Stimulated activated CD8-positive, alpha-beta memory T cell treated with anti-CD3 and anti-CD28 coated beads, Interleukin-7, amount 100 ng/mL, for 1 hour (primary cell): ENCODE measurements at regions not wholly inside any gene's neighbourhood (a gene's known extent, or its start where the extent isn't known, plus 50 kb on each side); places are given as distances from the start of the nearest gene placed in this dataset.
"Not testable (repeated sequence)": the region's sequence is repeated elsewhere in the genome, so short reads cannot be mapped to it uniquely, and the experiment has no call there.

Experiments
- DNase-seq, 2 donors: peaks; one replicate each; pipeline ENCODE4 v3.0.0-alpha.2; 2020; ENCODE audit warnings: low read depth in 2 of 2

DNA sequence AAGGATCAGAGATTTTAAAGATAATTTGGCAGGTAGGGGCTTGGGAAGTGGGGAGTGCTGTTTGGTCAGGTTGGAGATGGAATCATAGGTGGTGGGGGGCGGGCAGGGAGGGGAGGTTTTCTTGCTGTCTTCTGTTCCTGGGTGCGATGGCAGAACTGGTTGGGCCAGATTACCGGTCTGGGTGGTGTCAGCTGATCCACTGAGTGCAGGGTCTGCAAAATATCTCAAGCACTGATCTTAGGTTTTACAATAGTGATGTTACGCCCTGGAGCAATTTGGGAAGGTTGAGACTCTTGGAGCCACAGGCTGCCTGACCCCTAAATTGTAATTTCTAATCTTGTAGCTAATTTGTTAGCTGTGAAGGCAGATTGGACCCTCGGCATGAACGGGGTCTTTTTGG is 78.0 kb upstream of the PARP8 start:
- not testable (repeated sequence) for DNase-seq

DNA sequence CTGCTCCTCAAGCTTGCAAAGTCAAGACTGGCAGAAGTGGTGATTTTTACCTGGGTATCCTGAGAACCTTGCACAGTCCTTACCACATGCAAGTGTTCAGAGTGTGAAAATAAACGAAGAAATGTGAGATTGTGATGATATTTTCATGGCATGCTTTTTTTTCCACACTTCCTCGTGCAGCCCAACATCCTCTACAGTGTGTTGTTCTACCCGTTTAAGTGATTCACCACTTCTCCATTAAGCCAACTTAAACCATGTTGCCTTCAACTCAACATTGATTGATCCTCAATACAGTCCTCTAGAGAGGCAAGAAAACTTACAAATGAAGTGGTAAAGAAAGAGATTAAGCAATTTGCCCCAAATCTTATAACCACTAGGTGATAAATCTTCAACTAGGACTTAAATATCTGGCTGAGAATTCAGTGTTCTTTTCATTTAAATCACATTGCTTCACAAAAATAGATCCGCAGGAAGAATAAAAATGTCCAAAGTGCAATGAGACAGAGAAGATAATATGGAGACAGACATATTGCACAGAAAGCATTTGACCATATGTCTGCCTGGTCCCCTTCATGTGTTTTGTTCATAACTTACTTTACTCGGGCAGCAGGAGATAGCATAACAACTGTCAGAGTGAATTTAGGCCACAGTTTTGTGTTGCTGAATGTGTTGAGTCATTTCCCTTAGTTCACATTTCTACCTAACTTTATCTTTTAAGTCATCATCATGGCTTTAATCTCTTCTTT is 75.8 kb upstream of the PARP8 start:
- not testable (repeated sequence) for DNase-seq

DNA sequence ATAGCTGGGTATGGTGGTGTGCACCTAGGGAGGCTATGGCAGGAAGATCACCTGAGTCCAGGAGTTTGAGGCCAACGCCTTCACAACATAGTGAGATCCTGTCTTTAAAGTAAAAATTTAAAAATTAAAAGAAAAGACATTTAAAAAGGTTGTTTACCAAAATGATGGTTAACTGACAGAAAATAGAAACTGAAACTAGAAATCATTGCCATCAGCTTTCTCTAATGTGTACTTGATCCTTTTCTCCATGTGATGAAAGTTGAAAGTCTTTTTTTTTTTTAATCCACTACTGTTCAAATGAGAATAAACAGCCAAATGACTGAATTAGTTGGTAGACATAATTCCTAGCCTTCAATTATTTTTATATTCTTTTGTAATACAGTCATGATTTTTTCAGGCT is 75.1 kb upstream of the PARP8 start:
- DNase-seq = not testable (repeated sequence)

DNA sequence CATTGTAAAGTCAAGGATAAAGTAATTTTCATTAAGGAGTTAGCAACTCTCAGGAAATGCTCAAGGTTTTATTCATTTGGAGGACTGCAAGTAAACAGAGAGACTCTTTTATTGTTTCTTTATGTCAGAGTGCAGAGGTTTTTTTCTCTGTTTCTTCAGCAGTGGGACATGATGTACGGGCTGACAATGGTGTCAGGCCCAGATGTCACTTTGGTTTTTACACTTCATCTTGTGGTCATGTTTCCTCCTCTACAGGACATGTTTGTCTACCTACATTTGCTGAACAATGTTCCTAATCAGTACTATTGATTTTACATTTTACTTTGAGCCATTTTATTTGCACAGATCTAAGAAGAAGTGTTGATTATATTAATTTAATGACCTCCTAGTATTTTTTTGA is 72.8 kb upstream of the PARP8 start:
- peak in 1 of 2 donors; percentile 17 for DNase-seq

DNA sequence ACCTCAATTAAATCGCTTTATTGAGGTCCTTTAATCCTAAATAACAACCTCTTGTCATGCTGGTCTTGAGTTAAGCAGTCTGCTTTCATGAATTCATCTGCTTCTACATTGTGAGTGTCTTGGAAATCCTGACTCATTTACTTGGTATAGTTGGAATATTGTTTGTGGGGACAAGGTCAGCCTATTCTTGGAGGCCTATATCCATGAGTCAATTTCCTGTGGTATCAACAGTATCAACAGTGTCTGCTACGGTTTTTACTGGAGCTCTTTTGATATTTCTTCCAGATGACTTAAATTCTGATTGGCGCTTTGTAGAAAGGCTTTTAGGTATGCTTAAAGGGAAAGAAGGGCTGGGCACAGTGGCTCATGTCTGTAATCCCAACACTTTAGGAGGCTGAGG is 71.2 kb upstream of the PARP8 start:
- DNase-seq = no peak

DNA sequence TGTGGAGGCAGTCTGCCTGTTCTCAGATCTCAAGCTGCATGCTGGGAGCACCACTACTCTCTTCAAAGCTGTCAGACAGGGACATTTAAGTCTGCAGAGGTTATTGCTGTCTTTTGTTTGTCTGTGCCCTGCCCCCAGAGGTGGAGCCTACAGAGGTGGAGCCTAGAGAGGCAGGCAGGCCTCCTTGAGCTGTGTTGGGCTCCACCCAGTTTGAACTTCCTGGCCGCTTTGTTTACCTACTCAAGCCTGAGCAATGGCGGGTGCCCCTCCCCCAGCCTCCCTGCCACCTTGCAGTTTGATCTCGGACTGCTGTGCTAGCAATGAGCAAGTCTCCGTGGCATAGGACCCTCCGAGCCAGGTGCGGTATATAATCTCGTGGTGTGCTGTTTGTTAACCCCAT is 64.9 kb upstream of the PARP8 start:
- DNase-seq = not testable (repeated sequence)

DNA sequence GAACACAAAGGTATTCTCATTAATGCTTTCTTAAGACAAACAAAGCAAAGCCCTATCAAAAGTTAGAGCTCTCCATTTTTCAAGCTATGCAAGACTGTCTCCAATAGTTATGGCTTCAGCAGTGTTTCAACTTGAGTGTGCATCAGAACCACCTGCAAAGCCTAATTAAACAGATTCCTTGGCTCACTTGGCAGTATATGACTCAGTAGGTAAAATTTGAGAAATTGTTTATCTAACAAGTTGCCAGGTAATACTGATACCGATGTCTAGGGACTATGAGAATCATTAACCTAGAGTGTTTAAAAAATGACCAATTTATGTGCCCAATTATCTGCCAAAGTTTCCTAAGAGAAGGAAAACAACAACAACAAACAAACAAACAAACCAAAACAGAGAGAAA is 60.3 kb upstream of the PARP8 start:
- DNase-seq = no peak

DNA sequence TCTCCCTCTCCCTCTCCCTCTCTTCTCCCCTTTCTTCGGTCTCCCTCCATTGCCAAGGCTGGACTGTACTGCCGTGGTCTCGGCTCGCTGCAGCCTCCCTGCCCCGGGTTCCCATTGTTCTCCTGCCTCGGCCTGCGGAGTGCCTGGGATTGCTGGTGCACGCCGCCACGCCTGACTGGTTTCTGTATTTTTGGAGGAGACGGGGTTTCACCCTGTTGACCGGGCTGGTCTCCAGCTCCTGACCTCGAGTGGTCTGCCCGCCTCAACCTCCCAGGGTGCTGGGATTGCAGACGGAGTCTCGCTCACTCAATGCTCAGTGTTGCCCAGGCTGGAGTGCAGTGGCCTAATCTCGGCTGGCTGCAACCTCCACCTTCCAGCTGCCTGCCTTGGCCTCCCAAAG is 59.0 kb upstream of the PARP8 start:
- DNase-seq = not testable (repeated sequence)

DNA sequence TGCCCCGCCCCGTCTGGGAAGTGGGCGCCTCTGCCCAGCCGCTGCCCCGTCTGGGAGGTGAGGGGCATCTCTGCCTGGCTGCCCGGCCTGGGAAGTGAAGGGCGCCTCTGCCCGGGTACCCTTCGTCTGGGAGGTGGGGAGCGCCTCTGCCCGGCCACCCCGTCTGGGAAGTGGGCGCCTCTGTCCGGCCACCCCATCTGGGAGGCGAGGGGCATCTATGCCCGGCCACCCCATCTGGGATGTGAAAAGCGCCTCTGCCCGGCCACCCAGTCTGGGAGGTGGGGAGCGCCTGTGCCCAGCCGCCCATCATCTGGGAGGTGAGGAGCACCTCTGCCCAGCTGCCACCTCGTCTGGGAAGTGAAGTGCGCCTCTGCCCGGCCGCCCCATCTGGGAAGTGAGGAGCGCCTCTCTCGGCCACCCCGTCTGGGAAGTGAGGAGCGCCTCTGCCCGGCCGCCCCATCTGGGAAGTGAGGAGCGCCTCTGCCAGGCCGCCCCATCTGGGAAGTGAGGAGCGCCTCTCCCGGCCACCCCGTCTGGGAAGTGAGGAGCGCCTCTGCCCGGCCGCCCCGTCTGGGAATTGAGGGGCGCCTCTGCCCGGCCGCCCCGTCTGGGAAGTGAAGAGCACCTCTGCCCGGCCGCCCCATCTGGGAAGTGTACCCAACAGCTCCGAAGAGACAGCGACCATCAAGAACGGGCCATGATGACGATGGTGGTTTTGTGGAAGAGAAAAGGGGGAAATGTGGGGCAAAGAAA is 58.3 kb upstream of the PARP8 start:
- DNase-seq = not testable (repeated sequence)

DNA sequence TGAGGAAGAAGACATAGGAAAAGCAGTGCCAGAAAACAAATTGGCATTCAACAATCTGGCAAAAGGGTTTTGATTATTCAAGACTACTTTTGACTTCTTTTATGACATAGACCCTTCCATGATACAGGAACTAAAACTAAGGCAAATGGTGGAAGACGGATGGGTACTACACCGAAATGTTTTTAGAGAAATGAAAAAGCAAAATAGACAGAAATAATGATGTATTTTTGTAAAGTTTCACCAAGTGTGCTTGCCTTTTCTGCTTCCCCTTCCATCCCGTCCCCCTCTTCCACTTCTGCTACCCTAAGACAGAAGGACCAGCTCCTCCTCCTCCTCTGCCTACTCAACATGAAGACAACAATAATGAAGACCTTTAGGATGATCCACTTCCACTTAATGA is 53.4 kb upstream of the PARP8 start:
- DNase-seq = not testable (repeated sequence)
